NCI-H82 (cell line): ENCODE measurements at regions not wholly inside any gene's neighbourhood (a gene's known extent, or its start where the extent isn't known, plus 50 kb on each side); places are given as distances from the start of the nearest gene placed in this dataset.
"Not testable (repeated sequence)": the region's sequence is repeated elsewhere in the genome, so short reads cannot be mapped to it uniquely, and the experiment has no call there.

ENCODE experiments used
- DNase-seq: peaks from one replicate; lab custom pipeline; 2025; lab: John Stamatoyannopoulos, UW

DNA sequence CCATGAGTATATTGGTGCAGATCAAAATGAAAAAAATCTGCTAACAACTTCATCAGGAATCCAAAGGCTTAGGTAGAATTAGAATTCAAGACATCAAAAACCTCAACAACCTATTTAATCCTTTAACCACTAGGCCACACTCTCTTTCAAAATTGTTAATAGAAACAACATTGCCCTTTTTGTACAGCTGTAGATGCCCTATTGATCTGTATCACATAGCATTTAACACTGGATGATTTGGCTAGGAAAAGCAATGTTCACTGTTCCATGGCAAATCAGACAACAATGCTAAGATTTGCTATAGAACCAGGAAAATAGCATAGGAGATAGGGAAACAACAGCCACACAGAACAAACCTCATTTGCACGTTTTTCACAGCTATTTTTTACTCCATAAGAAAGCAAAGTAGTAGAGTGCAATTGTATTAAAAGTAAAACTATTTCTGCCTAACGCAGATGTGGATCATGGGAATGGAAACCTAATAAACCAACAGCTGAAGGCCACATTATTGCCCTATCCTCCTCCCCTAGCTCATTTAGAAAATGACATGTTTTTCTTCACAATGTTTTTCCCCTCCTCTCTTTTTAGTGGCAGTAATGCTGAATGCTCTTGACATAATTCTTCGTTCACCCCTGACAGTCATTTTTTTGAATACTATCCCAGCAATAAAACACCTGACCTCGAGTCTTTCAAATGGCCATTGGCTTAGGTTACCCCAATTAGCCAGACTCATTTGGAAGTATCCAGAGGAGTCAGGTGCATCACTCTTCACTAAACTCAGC is 373.0 kb upstream of the CCNH start:
- DNase-seq, result no peak

DNA sequence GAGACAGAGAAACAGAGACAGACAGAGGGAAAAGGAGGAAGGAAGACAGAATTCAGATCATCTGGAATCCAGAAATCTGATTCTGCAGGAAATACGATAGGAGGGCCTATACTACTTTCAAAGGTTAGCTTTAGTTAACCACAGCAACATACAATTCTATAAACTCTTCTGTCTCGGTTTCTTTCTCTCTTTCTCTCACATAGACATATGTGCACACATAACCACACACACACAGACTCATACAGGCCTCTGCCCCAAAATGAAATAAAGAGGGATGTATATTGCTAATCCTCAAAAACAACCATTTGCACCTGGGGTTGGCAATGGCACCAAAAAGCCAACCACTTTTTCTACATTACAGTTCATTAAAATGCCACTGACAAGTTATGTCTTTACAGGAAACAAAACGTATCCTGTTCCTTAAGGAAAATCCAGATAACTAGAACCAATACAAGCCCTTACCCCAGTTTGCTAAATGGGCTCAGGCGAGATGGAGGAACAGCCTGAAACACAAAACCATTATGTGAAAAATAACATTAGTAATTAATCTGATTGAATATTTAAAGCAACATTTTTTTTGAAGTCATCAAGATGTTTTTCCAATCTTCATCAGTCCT is 372.3 kb upstream of the CCNH start:
- no peak for DNase-seq

DNA sequence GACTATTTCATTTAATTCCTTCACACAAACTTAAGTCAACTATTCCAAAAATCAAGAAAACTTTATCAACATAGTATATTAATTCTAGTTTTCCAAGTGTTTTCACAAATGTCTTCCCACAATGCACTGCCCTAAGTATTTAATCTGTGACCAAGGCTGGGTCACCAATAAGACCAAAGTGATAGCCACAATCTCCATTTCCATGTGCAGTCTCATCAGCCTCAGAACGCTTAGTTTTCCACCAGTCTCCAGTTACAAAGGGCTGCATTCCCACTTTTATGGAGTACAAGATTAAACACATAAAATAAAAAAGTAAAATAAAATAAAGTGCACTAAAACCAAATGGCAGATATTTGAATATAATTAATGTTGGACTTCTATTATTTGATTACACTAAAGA is 371.6 kb upstream of the CCNH start:
- DNase-seq, result no peak

DNA sequence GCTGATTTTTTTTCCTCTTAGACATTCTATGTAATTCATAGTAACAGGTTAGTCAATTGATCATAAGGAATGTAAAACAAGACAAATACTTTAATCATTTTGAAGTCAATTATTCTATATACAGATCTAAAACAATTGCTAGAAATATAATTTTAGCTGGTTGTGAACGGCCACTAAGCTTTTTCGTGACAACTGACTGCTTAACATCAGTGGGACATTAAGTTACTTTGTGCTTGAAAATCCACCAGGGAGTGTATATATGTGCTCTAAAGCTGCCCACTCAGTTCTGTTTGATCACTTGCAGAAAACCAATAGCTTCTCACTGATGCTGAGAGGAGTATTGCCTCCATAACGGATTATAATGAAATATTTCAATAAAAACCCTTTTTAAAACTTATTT is 370.2 kb upstream of the CCNH start:
- no peak for DNase-seq

DNA sequence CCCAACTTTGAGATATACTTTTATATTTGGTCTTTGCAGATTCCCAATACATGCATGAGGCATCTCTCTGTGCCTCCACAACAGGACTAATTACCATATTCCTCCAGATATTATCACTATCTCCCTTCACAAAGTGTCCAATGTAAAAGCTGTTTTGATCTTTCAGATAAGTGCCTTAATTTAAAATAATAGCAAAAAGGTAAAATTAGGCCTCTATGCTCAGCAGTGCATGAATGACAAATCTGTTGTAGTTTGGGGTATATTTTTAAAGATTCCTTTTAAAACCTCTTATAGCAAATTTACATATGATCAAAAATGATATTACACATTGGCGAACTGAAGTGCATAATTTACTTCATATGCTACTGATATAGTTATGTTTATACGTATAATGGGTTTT is 369.2 kb upstream of the CCNH start:
- no peak for DNase-seq

DNA sequence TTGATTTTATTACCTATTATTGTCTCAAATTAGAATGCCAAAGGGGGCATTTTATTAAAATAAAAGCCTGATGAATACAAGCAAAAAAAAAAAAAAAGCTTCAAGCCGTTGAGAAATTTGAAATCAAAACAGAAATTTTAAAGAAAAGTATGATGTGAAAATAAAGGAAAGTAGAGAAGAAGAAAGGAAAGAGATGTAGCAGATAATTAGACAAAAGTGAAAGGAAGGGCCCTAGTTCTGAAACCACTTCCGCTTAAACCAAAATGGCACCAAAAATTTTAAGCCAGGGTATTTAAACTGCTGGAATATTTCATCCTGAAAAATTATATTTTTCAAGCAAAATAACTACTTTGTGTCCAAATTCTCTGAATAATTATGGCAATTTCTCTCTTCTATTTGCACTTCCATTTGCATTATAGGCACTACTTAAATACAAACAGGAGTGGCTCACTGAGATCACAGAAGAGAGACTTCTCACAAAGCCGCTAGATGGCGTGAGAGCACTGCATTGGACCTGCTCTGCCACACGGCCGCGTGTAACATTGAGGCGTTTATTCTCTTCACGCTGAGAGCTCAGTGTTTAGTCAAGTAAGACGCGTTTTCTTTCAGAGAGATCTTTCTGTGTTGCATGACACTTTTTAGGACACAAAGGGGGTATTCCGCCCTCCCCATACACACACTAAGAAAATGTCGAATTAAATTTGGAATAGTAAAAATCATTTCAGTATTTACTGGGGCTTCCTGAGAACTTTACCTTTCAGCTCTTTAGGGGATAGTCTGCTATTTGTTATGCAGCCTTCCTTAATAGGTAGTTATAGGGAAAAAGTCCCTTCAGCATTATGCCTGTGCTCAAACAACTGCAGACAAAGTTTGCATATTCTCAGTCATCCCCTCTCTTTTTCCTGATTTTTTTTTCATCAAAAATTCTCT is 368.4 kb upstream of the CCNH start:
- peak; percentile 88 for DNase-seq

DNA sequence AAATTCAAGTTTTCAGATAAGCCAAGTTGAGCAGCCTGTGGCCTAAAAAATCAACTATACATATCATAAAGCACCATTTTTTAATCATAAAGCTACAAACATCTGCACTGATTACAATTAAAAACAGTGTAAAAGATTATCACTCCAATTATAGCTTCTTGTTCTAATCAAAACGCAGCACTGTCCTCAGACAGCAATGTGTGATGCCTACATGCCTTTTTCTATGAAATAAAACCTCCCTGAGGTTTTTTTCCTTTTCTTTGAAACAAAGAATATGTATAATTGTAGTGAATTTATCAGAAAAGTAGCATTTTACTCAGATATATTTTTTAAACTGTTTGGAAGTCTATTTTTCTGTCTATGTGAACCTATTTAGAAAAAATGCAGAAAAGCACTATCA is 366.1 kb upstream of the CCNH start:
- DNase-seq, result no peak

DNA sequence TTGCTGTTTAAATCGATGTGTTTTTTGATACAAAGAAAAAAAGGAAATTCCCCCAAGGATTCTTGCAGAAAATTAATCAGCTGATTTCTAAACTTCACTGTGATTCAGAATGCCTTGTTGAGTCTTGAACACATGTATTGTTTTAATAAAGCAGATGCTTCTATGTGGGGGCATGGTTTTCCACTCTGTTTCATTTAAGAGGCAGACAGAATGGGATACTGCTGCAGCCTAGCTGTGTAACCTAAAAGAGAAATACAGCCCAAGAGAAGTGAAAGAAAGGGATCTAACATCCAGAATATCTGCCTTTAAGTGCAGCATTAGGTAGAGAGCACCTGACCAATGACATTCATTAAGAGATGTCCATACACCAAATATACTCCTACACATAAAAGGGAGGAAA is 365.1 kb upstream of the CCNH start:
- DNase-seq, result no peak

DNA sequence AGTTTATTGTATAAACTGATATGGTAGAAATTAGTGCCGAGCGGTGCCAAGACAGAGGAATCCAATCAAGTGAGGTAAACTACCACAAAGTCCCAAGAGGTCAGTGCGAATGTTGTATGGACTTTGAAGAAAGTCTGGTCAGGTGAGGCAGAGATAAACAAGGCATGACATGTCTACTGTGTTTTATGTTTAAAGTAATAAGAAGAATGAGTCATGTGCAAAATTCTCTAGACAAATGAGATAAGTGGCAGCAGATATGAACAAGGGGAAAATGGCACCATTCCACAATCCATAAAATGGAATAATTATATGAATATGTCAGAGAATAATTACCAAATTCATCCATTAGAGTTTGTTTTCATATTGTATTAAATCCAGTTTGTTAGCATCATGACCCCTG is 364.1 kb upstream of the CCNH start:
- no peak for DNase-seq

DNA sequence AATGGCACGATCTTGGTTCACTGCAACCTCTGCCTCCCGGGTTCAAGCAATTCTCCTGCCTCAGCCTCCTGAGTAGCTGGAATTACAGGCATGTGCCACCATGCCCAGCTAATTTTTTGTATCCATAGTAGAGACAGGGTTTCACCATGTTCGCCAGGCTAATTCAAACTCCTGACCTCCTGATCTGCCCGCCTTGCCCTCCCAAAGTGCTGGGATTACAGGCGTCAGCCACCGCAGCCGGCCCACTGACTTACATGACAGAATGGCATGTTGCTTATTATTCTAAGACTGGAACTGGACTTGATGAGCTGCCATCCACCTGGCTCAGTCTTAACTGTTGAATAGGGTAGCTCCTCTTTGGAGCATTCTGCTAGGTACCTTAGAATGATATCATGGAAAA is 363.6 kb upstream of the CCNH start:
- not testable (repeated sequence) for DNase-seq

DNA sequence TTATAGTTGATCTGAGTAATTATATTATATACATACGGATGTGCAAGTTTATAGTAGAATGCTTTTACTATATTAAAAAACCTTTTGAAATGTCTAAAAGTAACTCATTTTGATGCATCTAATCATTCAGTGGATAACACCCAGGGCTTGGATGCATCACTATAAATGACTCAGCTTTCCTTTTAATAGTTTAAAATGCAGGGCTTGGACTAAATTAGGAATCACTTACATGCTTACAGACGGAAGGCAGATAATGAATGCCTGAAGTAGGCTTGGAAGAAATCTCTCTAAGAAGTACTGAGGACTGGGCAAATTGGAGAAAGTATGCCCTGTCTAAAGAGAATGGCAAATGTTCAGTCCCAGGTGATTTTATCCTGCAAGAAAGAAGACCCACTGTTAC is 362.5 kb upstream of the CCNH start:
- DNase-seq, result no peak

DNA sequence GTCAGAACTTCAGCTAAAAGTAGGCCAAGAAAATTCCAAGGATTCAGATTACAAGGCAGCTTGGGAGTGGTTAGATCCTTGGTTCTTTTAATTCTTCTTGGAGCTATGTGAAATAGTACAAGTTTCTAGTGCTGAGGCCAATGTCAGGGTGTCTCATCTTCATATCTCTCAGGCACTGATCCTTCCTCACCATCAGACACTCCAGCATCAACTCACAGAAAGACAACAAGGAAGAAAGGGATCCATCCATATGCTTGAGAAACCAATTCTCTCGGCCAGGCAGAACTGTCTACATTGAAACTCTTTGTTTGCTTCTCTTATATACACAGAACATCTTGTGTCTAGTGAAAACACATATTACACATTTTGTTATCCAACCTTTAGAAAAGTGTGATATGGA is 362.1 kb upstream of the CCNH start:
- DNase-seq, result no peak

DNA sequence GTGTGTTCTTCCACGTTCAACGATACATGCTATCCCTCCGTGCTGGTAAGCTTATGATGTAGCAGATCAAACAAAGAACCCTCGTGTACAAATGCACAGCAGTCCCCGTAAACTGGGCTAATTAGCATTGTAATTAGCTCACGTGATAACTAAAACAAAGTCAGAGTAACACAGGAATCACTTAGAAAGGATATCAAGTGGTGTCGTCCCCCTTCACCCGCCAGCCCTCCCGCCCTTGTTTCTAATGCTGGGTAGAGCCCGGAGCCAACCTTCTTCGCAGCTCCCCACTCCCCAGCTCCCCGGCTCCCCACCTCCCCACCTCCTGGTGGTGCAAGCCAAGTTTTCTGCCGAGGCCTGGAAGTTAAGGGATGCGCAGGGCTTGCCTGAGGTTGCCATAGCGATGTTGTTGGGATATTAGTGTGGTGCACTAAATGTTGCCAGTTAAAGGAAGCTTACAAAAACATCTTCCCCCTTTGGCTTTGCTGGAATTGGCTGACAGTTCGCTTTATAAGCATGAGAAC is 357.9 kb upstream of the CCNH start:
- DNase-seq, result no peak

DNA sequence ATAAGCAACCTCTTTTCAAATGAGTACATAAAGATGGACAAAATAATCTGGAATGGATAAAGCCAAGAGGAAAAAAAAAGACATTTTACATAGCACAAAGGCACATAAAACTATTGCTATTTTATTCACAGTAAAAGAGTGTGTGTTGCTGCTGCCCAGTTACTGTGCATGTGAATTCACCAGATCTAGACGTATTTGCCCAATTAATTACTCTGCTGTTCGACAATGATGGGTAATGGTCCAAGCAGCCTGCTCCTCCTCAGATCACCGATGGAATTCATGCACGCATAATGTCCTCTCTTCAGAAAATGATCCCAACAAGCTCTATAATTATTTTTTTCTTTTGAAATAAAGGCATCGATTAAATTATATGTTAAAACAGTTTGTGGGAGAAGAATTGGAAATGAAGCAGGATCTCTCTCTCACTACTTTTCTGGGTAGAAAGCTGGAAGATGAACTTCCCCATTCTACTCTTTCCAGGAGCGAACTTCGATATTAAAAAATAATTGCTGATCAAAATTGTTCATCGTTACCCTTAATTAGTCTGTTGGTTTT is 357.4 kb upstream of the CCNH start:
- DNase-seq, result no peak

DNA sequence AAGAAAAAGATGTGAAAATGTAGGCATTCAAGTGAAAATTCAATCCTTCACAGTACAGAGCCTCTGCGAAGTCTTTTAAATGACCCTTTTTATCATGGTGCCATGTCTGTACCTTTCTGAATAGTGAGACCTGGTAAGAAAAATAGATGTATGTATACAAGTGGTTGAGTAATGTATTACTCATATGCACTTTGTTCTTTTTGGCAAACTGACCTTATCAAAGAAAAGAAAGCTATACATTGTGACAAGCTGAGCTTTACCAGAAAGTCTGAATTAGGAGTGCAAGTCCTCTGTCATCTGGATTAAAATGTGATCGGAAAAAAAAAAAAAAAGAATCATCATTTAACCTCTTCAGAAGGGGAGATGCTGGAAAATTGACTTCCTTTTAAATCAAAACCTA is 356.4 kb upstream of the CCNH start:
- DNase-seq, result no peak

DNA sequence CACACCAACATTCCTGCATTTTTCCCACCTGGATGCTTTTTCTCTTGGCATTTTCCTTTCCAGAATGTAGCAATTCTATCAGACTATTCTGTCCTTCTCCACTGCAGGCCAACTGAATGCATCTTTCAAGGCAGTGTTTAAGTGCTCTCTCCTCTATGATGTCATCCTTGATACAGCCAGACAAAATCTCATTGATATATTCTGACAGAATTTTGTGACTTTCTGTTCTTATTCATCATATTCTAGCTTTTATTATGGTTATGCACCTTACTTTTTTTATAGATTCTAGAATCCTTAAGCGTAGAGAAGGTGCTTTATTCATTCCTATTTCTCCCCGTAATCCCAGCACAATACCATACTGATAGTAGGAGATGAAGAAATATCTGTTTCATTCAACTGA is 355.5 kb upstream of the CCNH start:
- no peak for DNase-seq

DNA sequence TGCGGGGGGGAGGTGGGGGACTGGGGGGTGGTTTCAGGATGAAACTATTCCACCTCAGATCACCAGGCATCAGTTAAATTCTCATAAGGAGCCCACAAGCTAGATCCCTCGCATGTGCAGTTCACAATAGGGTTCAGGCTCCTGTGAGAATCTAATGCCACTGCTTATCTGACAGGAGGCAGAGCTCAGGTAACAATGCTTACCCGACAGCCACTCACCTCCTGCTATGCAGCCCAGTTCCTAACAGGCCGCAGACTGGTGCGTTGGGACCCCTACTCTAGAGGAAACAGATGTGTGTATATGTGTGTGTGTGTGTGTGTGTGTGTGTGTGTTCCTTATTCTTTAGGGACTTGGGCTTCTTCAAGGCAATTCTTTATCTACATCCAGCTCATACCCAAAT is 352.3 kb upstream of the CCNH start:
- DNase-seq, result no peak

DNA sequence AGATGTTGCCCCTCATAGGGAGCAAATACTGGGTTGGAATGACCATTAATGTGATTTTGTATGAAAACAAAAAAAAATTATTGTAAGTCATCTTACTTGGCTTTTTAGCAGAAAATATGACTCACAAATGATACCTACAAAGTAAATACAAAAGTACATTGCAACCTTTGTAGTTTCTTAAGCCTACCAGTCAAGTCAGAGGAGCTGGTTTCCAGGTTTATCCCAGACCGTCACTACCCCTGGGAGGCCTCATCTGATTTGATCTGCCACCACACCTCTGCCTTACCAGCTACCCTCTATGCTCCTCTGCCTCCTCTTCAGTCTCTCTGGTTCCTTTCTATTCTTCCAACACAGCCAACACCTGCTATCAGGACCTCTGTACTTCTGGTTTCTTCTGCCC is 349.9 kb upstream of the CCNH start:
- no peak for DNase-seq

DNA sequence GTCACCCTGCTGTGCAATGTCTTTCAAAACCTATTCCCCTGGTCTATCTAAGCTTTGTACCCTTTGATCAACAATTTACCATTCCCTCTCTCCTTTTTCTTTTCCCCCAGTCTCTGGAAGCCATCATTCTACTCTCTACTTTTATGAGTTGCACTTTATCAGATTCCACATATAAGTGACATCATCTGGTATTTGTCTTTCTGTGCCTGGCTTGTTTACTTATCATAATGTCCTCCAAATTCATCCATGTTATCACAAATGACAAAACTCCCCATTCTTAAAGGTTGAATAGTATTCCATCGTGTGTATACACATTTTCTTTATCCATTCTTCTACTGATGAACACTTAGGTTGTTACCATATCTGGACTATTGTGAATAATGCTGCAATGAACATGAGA is 344.2 kb upstream of the CCNH start:
- no peak for DNase-seq

DNA sequence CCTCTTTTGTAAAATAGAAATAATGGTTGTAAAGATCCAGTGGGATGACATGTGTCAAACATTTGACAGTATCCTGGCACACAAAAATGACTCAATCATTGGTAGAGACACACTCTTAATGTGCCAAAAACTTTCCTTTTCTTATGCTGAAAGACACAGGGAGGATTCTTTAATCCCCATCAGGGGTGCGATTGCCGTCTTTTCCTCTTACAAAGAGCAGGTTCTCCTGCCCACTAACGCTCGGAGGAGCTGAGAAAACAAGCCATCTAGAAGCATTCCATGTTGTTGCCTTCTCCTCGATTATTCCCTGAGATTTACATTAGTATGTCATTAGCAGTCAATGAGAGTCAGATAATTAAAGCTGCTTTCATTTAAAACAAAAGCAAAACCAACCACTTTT is 342.6 kb upstream of the CCNH start:
- no peak for DNase-seq

DNA sequence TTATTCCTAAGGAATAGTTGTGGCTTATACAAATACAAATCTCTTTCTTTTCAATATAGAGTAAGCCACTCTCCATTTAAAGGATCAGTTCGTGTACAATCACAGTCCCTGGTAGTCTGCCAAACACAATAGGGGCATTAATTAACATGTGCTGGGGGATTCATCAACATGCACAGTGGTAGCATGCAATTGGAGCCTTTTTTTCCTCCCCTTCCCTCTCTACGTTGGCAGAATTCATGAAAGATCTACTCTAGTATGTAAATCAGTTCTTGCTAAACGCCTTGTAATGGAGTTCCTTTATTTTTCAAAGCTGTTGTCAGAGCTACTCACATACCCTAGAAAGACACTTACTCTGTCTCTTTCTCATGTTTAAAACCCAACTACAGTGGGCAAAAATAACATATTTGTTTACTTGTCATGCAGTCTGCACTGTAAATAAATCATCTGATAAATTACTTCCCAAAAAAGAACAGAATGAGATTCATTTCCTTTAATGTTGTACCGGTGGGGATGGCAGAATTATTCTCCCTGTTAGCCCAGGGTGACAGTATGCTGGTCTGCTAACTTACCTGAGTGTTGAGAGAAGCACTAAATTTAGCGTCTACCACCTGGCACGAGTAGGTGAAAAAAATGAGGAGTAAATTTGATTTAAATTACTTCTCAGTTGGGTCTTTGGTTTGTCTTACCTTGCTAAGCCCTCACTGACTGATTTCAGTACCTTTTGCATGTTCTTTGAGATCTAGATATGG is 341.5 kb upstream of the CCNH start:
- no peak for DNase-seq

DNA sequence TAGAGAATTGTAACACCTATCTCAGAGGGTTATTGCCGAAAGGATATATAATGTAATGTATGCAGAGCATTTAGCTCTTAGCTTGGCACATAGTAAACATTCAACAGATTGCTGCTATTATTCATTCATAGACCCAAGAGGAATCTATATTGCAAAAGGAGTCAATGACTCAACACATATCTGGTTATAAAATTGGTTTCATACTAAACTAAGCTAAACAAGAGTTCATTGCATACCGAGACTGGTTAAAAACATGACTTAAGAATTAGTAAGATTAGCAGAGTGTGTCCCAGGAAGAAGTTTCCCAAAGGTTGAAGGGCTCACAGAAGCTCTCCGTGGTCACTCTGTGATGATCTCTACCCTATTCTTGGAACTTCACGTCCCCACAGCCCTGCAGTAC is 339.6 kb upstream of the CCNH start:
- no peak for DNase-seq
